ENCODE measurements at regions not wholly inside any gene's neighbourhood (a gene's known extent, or its start where the extent isn't known, plus 50 kb on each side); places are given as distances from the start of the nearest gene placed in this dataset.

DNA sequence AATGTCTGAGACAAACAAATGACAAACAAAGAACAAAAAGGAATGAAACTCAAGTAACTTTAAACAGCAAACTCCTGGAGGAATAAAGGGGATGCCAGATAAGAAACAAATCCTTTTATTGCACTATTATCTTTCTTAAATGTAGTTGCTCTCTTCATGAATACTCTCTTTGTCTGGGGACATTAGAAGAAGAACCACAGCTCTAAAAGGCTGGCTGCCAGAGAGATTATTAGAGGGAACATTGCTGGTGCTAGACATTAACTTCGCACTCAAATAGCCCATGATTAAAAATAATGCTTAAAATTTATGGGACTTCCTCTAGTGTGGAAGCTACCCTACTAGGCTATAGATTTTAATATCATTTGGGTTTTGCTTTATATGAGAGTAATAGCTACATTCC is 1330.4 kb downstream of the XPNPEP1 start:
- TF ChIP-seq, protein P1, sequence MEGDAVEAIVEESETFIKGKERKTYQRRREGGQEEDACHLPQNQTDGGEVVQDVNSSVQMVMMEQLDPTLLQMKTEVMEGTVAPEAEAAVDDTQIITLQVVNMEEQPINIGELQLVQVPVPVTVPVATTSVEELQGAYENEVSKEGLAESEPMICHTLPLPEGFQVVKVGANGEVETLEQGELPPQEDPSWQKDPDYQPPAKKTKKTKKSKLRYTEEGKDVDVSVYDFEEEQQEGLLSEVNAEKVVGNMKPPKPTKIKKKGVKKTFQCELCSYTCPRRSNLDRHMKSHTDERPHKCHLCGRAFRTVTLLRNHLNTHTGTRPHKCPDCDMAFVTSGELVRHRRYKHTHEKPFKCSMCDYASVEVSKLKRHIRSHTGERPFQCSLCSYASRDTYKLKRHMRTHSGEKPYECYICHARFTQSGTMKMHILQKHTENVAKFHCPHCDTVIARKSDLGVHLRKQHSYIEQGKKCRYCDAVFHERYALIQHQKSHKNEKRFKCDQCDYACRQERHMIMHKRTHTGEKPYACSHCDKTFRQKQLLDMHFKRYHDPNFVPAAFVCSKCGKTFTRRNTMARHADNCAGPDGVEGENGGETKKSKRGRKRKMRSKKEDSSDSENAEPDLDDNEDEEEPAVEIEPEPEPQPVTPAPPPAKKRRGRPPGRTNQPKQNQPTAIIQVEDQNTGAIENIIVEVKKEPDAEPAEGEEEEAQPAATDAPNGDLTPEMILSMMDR (IDR thresholded peaks at IDR 0.05; ENCODE audit: insufficient read depth, low read depth, low read length) = no peak
- H3K4me3 ChIP-seq (ENCODE audit: low read depth, low read length) = no peak overlapping the region
- DNase-seq (ENCODE audit: low read depth) = no peak

DNA sequence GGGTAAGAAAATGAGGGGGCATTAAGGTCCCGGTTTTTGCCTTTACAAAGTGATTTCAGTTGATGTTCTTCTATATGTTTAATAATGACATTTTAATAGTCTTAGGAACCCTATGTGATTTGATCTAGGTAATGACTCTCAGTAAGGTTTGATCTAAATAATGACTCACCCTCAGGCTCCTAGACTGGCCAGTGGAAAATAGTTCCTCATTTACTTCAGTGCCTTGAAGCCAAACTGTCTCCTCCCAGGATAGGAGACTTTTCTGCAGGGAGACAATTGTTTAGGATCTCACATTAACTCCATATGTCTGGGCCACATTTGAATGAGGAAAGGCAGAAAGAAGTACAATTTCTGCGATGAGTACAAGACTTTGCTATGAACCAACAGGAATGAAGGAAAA is 1331.9 kb downstream of the XPNPEP1 start:
- no peak for DNase-seq (ENCODE audit: low read depth)
- TF ChIP-seq, protein P1 (IDR thresholded peaks at IDR 0.05; ENCODE audit: insufficient read depth, low read depth, low read length) = no peak
- H3K4me3 ChIP-seq (ENCODE audit: low read depth, low read length) = no peak overlapping the region

DNA sequence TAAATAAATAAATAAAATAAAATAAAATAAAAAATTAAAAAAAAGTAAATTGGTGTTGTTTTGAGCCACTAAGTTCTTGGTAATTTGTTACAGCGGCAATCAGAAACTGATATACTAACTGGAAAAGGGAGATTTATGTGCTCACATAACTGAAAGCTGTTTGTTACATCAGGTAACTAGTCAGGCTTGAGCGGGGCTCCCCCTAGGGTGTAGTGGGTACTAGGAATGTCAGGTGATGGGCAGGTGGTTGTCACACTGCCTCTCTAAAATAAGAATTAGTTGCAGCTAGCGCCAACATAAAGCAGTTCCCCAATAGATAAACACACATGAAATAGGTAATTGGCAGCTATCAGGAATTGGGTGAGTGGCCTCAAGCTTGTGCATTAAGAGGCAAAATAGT is 1336.9 kb downstream of the XPNPEP1 start:
- no peak overlapping the region for H3K4me3 ChIP-seq (ENCODE audit: low read depth, low read length)
- no peak for DNase-seq (ENCODE audit: low read depth)
- TF ChIP-seq, protein P1 (IDR thresholded peaks at IDR 0.05; ENCODE audit: insufficient read depth, low read depth, low read length) = no peak

DNA sequence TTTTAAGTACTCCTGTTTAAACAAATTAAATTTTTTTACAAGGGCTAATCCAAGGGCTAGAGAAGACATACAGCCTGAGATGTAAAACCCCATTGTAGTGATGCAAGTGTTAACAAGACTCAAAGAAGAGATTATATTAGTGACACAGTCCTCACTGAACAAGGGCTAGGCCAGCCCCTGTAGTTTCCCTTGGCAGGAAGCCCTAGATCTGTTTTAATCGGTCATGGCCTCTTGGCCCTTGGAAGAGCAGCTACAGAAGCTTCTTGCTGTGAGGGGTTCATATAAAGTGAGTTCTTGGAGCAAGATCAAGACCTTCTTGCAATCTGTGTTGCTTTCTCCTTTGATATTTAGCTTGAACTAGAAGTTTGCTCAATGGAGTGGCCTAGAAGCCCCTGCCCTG is 1339.4 kb downstream of the XPNPEP1 start:
- DNase-seq (ENCODE audit: low read depth) = no peak
- no peak overlapping the region for H3K4me3 ChIP-seq (ENCODE audit: low read depth, low read length)
- TF ChIP-seq, protein P1 (IDR thresholded peaks at IDR 0.05; ENCODE audit: insufficient read depth, low read depth, low read length) = no peak

DNA sequence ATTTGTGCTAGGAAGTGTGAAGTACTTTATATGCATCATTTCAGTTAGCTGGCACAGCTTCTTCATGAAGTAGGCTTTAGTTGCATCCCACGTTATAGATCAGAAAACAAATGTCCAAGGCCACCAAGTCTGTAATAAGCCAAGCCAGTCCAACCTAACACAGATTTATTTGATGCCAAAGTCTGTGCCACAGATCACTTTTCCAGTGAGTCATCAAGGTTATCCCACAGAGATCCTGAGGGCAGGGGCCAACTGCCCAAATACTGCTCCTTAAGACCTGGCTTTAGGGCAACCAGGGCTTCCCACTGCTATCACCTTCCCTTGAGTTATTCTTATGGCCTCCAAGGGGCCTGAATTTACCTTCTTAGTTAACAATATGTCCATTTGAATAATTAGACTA is 1340.4 kb downstream of the XPNPEP1 start:
- TF ChIP-seq, protein P1 (IDR thresholded peaks at IDR 0.05; ENCODE audit: insufficient read depth, low read depth, low read length) = no peak
- no peak overlapping the region for H3K4me3 ChIP-seq (ENCODE audit: low read depth, low read length)

DNA sequence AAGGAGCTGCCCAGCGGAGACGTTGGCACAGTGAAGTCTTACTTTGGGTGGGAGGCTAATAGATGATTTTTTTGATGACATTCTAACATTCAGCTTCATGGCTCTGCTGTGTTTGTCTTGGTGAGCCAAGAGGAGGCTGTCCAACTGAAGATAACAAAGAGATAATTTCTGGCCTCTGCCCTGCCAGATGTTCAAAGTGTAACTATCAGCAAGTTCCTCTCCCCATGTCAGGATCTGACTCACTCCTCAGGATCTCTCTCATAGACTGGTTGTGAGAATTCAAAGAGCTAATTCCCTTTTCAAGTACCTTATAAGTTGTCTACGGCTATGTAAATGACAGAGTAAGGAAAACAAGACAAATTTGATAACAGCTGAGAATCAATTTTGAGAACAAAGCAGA is 1340.9 kb downstream of the XPNPEP1 start:
- no peak overlapping the region for H3K4me3 ChIP-seq (ENCODE audit: low read depth, low read length)
- TF ChIP-seq, protein P1 (IDR thresholded peaks at IDR 0.05; ENCODE audit: insufficient read depth, low read depth, low read length) = no peak
- DNase-seq (ENCODE audit: low read depth) = peak; percentile 69

More for the DNA sequence above, 1340.4 kb downstream of the XPNPEP1 start:
- DNase-seq (ENCODE audit: low read depth) = no peak

DNA sequence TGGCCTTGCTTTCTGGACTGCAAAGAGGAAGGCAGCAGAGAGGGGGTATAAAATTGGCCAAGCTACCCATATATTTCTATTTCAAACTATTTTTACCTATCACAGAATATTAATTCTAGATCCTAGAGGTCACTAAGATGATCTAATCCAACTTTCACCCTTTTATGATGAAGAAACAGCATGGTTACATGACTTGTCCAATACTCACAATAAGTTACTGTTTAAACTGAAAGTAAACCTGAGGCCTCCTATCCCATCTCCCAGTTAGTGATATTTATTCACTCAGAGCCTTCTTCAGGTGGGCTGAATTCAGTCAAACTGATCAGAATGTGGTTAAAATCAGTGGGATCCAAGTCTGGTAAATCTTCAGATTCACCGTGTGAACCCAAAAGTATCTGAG is 1345.1 kb downstream of the XPNPEP1 start:
- TF ChIP-seq, protein P1 (IDR thresholded peaks at IDR 0.05; ENCODE audit: insufficient read depth, low read depth, low read length) = no peak
- no peak overlapping the region for H3K4me3 ChIP-seq (ENCODE audit: low read depth, low read length)
- no peak for DNase-seq (ENCODE audit: low read depth)

Measured in fibroblast of villous mesenchyme (primary cell).